Testis (tissue), 2 donors: ENCODE measurements at regions not wholly inside any gene's neighbourhood (a gene's known extent, or its start where the extent isn't known, plus 50 kb on each side); places are given as distances from the start of the nearest gene placed in this dataset.

Experiments used
- DNase-seq: peaks from one replicate; pipeline ENCODE4 v3.0.0-alpha.2; 2019
- H3K27ac ChIP-seq, 2 donors: fragments of 200-600 bp; sonication (generic); one replicate each; pipeline ENCODE4 v1.5.1; 2019
- H3K27me3 ChIP-seq: fragments of 200-600 bp; sonication (generic); one replicate; pipeline ENCODE4 v1.5.1; 2019
- H3K36me3 ChIP-seq: fragments of 200-600 bp; sonication (generic); one replicate; pipeline ENCODE4 v1.5.1; 2017; ENCODE audit warnings: low read depth; ENCODE audit errors: missing control alignments
- H3K4me1 ChIP-seq: fragments of 200-600 bp; sonication (generic); one replicate; pipeline ENCODE4 v1.5.1; 2019
- H3K4me3 ChIP-seq, 2 donors: fragments of 200-600 bp; sonication (generic); one replicate each; pipeline ENCODE4 v1.5.1; 2017 to 2019
- H3K9me3 ChIP-seq: fragments of 200-600 bp; sonication (generic); one replicate; pipeline ENCODE4 v1.5.1; 2017
- CTCF ChIP-seq, 3 experiments: fragments of 450-650 bp in 2 of 3; fragments of 200-600 bp in 1 of 3; sonication (generic) in 1 of 3; IDR thresholded peaks; one replicate each; pipeline ENCODE4 v1.5.1; 2016 to 2019; ENCODE audit warnings: antibody characterized with exemption in 3 of 3, mild to moderate bottlenecking in 2 of 3, moderate library complexity in 1 of 3
- POLR2A ChIP-seq: fragments of 450-650 bp; IDR thresholded peaks from one replicate; pipeline ENCODE4 v1.6.1; 2017; ENCODE audit warnings: antibody characterized with exemption, mild to moderate bottlenecking, moderate library complexity
- WGBS, 2 donors: methylation state at CpG; one replicate each; pipeline ENCODE4 v1.1.5; 2018; 5-methylcytosine and 5-hydroxymethylcytosine counted together
- intact Hi-C: fragments of 100-400 bp; cut with DNase I; formaldehyde crosslinking; loops from one replicate; pipeline ENCODE4 v1.15.1; 2023; ENCODE audit warnings: low total_unique reads

- Histone ChIP-seq H3K4me3 (no peak overlapping the region), H3K9me3 (no peaks in the 10 kb centered on the region), H3K36me3 (no peaks in the 10 kb centered on the region), H3K27ac (no peak overlapping the region), H3K27me3 (no peaks in the 10 kb centered on the region), H3K4me1 (peaks cover 5% of the 10 kb centered on the region)
- TF ChIP-seq CTCF (IDR thresholded peaks at IDR 0.05), result no peak
- TF ChIP-seq POLR2A, result no peak
- 95 to 96% methylated on average over 6 of the region's 6 CpGs for WGBS, 2 donors
- intact Hi-C loops, result no loop called here
- no peak for DNase-seq
These were observed 621.6 kb downstream of the BNC2 start for GRCh38 chr9:16248822-16249221.

GRCh38 chr9:16252616-16253015 is 617.9 kb downstream of the BNC2 start:
- Histone ChIP-seq H3K36me3 (no peaks in the 10 kb centered on the region), H3K4me1 (peaks cover 2% of the 10 kb centered on the region), H3K9me3 (no peaks in the 10 kb centered on the region), H3K27me3 (no peaks in the 10 kb centered on the region), H3K27ac (no peak overlapping the region), H3K4me3 (no peak overlapping the region)
- intact Hi-C loops, result no loop called here
- WGBS, 2 donors, result 65% methylated on average over 5 of the region's 5 CpGs
- TF ChIP-seq CTCF (IDR thresholded peaks at IDR 0.05) (no peak), POLR2A (no peak)
- DNase-seq, result no peak

GRCh38 chr9:16254674-16255073 is 615.8 kb downstream of the BNC2 start:
- no peak overlapping the region for H3K27ac ChIP-seq
- intact Hi-C loops, result no loop called here
- no peak for TF ChIP-seq CTCF (IDR thresholded peaks at IDR 0.05)
- no peak for TF ChIP-seq POLR2A
- no peaks in the 10 kb centered on the region for H3K9me3 ChIP-seq
- H3K4me3 ChIP-seq, result no peak overlapping the region
- peaks cover 7% of the 10 kb centered on the region for H3K4me1 ChIP-seq
- DNase-seq, result no peak
- H3K27me3 ChIP-seq, result no peaks in the 10 kb centered on the region
- no peaks in the 10 kb centered on the region for H3K36me3 ChIP-seq
- WGBS, 2 donors, result 77 to 80% methylated on average over 4 of the region's 4 CpGs

- H3K27me3 ChIP-seq, result no peaks in the 10 kb centered on the region
- H3K27ac ChIP-seq, result no peak overlapping the region
- no peak for TF ChIP-seq CTCF (IDR thresholded peaks at IDR 0.05)
- TF ChIP-seq POLR2A, result no peak
- 81 to 86% methylated on average over 4 of the region's 4 CpGs for WGBS, 2 donors
- peaks cover 7% of the 10 kb centered on the region for H3K4me1 ChIP-seq
- no peaks in the 10 kb centered on the region for H3K9me3 ChIP-seq
- DNase-seq, result no peak
- H3K4me3 ChIP-seq, result no peak overlapping the region
- intact Hi-C loops, result no loop called here
- H3K36me3 ChIP-seq, result no peaks in the 10 kb centered on the region
These were observed 615.3 kb downstream of the BNC2 start for GRCh38 chr9:16255217-16255616.

GRCh38 chr9:16257604-16258003 is 612.9 kb downstream of the BNC2 start:
- 42 to 56% methylated on average over 2 of the region's 2 CpGs for WGBS, 2 donors
- no peak for TF ChIP-seq POLR2A
- peak; percentile 47 to 69 (median 61) for TF ChIP-seq CTCF (IDR thresholded peaks at IDR 0.05)
- H3K27me3 ChIP-seq, result no peaks in the 10 kb centered on the region
- H3K36me3 ChIP-seq, result no peaks in the 10 kb centered on the region
- H3K9me3 ChIP-seq, result no peaks in the 10 kb centered on the region
- no peak overlapping the region for H3K4me3 ChIP-seq
- peak; percentile 37 for DNase-seq
- H3K27ac ChIP-seq, result no peak overlapping the region
- intact Hi-C loops, result no loop called here
- H3K4me1 ChIP-seq, result peaks cover 7% of the 10 kb centered on the region
